ENCODE measurements at regions not wholly inside any gene's neighbourhood (a gene's known extent, or its start where the extent isn't known, plus 50 kb on each side); places are given as distances from the start of the nearest gene placed in this dataset.

DNA sequence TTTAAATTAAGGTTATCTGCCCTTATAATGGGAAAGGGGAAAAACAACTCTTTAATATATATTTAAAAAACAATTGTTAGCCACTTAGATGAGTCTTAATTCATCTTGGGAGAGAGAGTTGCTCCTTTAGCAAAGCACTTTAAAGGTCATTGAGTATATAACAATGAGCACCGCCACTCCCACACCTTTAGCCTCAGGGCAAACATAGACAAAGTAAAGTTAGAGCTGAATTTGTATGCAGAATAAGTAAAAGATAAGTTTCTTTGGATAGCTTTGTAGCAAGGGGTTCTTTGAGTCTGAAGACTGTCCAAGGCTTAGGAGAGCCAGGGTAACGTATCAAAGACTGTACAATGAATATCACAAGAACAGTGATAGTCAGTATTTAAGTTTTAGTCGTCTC is 728.8 kb upstream of the LMO3 start:
- H4K20me1 ChIP-seq (replicated peaks; ENCODE audit: control insufficient read depth, insufficient read depth, low read length): no peaks in the 10 kb centered on the region
- intact Hi-C loops (cut with micrococcal nuclease): no loop called here
- H3K36me3 ChIP-seq (ENCODE audit: control insufficient read depth, insufficient read depth, low read length): no peaks in the 10 kb centered on the region
- H3K4me2 ChIP-seq (ENCODE audit: insufficient read depth, low read length): no peak overlapping the region
- H3K27ac ChIP-seq (ENCODE audit: extremely low read depth, low read depth, low read length): no peak overlapping the region
- no peaks in the 10 kb centered on the region for H3K4me1 ChIP-seq (replicated peaks in 1 of 2; ENCODE audit: control insufficient read depth in 2 of 2, insufficient read depth in 2 of 2, low read length in 2 of 2)
- H3K9me3 ChIP-seq (replicated peaks; ENCODE audit: control insufficient read depth, insufficient read depth, low read depth, low read length): no peaks in the 10 kb centered on the region
- no peaks in the 10 kb centered on the region for H3K9me1 ChIP-seq (ENCODE audit: control insufficient read depth, insufficient read depth, low read length)
- CTCF ChIA-PET (ENCODE audit: low intra/inter-chr PET ratio): no interaction called here
- whole genome bisulfite sequencing (ENCODE audit: insufficient coverage, low coverage, missing lambda C conversion rate): 3% methylated on average over 3 of the region's 3 CpGs
- BruUV-seq (replicated peaks): no TSS peak
- no peaks in the 10 kb centered on the region for H3K27me3 ChIP-seq (ENCODE audit: control insufficient read depth in 2 of 2, insufficient read depth in 2 of 2, low read length in 2 of 2)
- ATAC-seq (no peak), FAIRE-seq (no peak), DNase-seq (ENCODE audit: extremely low read depth in 1 of 4, low spot score in 3 of 4) (no peak)
- no peaks in the 10 kb centered on the region for H3K79me2 ChIP-seq (ENCODE audit: control insufficient read depth, insufficient read depth, low read length)
- H3K4me3 ChIP-seq: no peak overlapping the region
- in situ Hi-C loops (cut with MboI): no loop called here
- TF ChIP-seq SMC3 (conservative IDR thresholded peaks at IDR 0.05; ENCODE audit: insufficient read depth, low read depth, low read length) (no peak), ZNF197 (CRISPR knock-in tag; IDR thresholded peaks at IDR 0.05; ENCODE audit: low read depth) (no peak), MITF (IDR thresholded peaks at IDR 0.05) (no peak), PHB (CRISPR knock-in tag; IDR thresholded peaks at IDR 0.05) (no peak), ZNF263 (CRISPR knock-in tag; IDR thresholded peaks at IDR 0.05; ENCODE audit: borderline replicate concordance) (no peak), RBM39 (optimal IDR thresholded peaks at IDR 0.05; ENCODE audit: low read depth, low read length) (no peak), BMI1 (IDR thresholded peaks at IDR 0.05; ENCODE audit: low read length) (no peak), SOX6 (IDR thresholded peaks at IDR 0.05) (no peak), BRF1 (IDR thresholded peaks at IDR 0.05; ENCODE audit: borderline replicate concordance, extremely low read depth, insufficient read length) (no peak), ZFX (CRISPR knock-in tag; IDR thresholded peaks at IDR 0.05) (no peak), KDM2B (CRISPR knock-in tag; IDR thresholded peaks at IDR 0.05) (no peak), STAT5B (CRISPR knock-in tag; IDR thresholded peaks at IDR 0.05) (no peak), TAL1 (IDR thresholded peaks at IDR 0.05) (no peak), PTBP1 (IDR thresholded peaks at IDR 0.05; ENCODE audit: low read depth, low read length) (no peak), FOXA3 (CRISPR knock-in tag; conservative IDR thresholded peaks at IDR 0.05 in 1 of 2, IDR thresholded peaks at IDR 0.05 in 1 of 2) (no peak), RBFOX2 (IDR thresholded peaks at IDR 0.05; ENCODE audit: low read depth, low read length) (no peak), FOXP4 (CRISPR knock-in tag; IDR thresholded peaks at IDR 0.05; ENCODE audit: borderline replicate concordance) (no peak), NCOA4 (IDR thresholded peaks at IDR 0.05; ENCODE audit: partially characterized antibody) (no peak)
- TF ChIP-seq, protein P1, sequence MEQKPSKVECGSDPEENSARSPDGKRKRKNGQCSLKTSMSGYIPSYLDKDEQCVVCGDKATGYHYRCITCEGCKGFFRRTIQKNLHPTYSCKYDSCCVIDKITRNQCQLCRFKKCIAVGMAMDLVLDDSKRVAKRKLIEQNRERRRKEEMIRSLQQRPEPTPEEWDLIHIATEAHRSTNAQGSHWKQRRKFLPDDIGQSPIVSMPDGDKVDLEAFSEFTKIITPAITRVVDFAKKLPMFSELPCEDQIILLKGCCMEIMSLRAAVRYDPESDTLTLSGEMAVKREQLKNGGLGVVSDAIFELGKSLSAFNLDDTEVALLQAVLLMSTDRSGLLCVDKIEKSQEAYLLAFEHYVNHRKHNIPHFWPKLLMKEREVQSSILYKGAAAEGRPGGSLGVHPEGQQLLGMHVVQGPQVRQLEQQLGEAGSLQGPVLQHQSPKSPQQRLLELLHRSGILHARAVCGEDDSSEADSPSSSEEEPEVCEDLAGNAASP (IDR thresholded peaks at IDR 0.05): no peak
- TF ChIP-seq, protein P2, sequence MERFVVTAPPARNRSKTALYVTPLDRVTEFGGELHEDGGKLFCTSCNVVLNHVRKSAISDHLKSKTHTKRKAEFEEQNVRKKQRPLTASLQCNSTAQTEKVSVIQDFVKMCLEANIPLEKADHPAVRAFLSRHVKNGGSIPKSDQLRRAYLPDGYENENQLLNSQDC (CRISPR knock-in tag; IDR thresholded peaks at IDR 0.05): no peak
- POLR2A ChIA-PET: interaction anchor here (0.6 kb wide), 1 partner anchor 77 kb away, joined by 3 read pairs; no protein-coding TSS in a partner anchor
- H2AFZ ChIP-seq (ENCODE audit: low read depth, low read length): no peak overlapping the region
- no peak overlapping the region for H3K9ac ChIP-seq (ENCODE audit: insufficient read depth in 1 of 2, low read depth in 2 of 2, low read length in 2 of 2)

Data from K562 (cell line).